ENCODE measurements at regions not wholly inside any gene's neighbourhood (a gene's known extent, or its start where the extent isn't known, plus 50 kb on each side); places are given as distances from the start of the nearest gene placed in this dataset.

- no peaks in the 10 kb centered on the region for H3K4me1 ChIP-seq (ENCODE audit: control insufficient read depth, insufficient read depth, low read length)
- no peak overlapping the region for H4K5ac ChIP-seq (ENCODE audit: low read depth, low read length)
- H3K36me3 ChIP-seq (ENCODE audit: control insufficient read depth, insufficient read depth, low read length): no peaks in the 10 kb centered on the region
- CTCF ChIA-PET: no interaction called here
- H2BK20ac ChIP-seq (ENCODE audit: low read depth, low read length): no peak overlapping the region
- no peaks in the 10 kb centered on the region for H4K20me1 ChIP-seq (ENCODE audit: insufficient read depth, low read length)
- H3K9ac ChIP-seq (ENCODE audit: low read depth, low read length): no peak overlapping the region
- no peak overlapping the region for H4K8ac ChIP-seq (ENCODE audit: low read depth in 2 of 2, low read length in 2 of 2)
- H3K27me3 ChIP-seq (ENCODE audit: control insufficient read depth, insufficient read depth, low read length): no peaks in the 10 kb centered on the region
- no peak overlapping the region for H2BK120ac ChIP-seq (ENCODE audit: low read depth, low read length)
- no peak overlapping the region for H2BK15ac ChIP-seq (ENCODE audit: low read depth, low read length)
- no peak overlapping the region for H3K56ac ChIP-seq (ENCODE audit: extremely low read depth, insufficient read depth, low read length)
- no peak overlapping the region for H3K4me2 ChIP-seq (ENCODE audit: low read depth, low read length)
- no peak overlapping the region for H3K14ac ChIP-seq (replicated peaks; ENCODE audit: low read depth, low read length)
- no peak overlapping the region for H3K4me3 ChIP-seq (ENCODE audit: insufficient read depth, low read depth, low read length)
- H3K9me1 ChIP-seq (ENCODE audit: insufficient read depth, low read length): no peaks in the 10 kb centered on the region
- in situ Hi-C loops (cut with MboI; ENCODE audit: low sequenced_read_pairs): no loop called here
- no peak overlapping the region for H2AFZ ChIP-seq (replicated peaks; ENCODE audit: low read length, poor library complexity)
- no TSS peak for BruUV-seq (replicated peaks)
- H3K18ac ChIP-seq (ENCODE audit: low read depth, low read length): no peak overlapping the region
- H2BK5ac ChIP-seq (ENCODE audit: low read depth, low read length, poor library complexity, severe bottlenecking): no peak overlapping the region
- no peak overlapping the region for H3K4ac ChIP-seq (ENCODE audit: low read depth, low read length)
- ATAC-seq (ENCODE audit: low read depth) (no peak), DNase-seq (no peak)
- H2AK9ac ChIP-seq (replicated peaks; ENCODE audit: low read depth, low read length, poor library complexity): no peak overlapping the region
- H3K23ac ChIP-seq (ENCODE audit: low read depth, low read length): no peak overlapping the region
- POLR2A ChIA-PET (ENCODE audit: unreplicated experiment): no interaction called here
- WGBS, 2 experiments (ENCODE audit: extremely low coverage in 2 of 2, insufficient read length in 1 of 2): no CpG with 5 or more reads among the region's 2 CpGs
- no peaks in the 10 kb centered on the region for H3K79me1 ChIP-seq (ENCODE audit: low read depth in 1 of 2, low read length in 2 of 2)
- no peaks in the 10 kb centered on the region for H3K9me3 ChIP-seq (ENCODE audit: control insufficient read depth, insufficient read depth, low read length)
- no peak for TF ChIP-seq RCOR1 (IDR thresholded peaks at IDR 0.05; ENCODE audit: insufficient replicate concordance, low read length)
- TF ChIP-seq ELK1 (IDR thresholded peaks at IDR 0.05; ENCODE audit: borderline replicate concordance, low read depth, low read length): no peak
- TF ChIP-seq MXI1 (IDR thresholded peaks at IDR 0.05; ENCODE audit: borderline replicate concordance, low read depth, low read length): no peak
- no peak for TF ChIP-seq USF2 (IDR thresholded peaks at IDR 0.05; ENCODE audit: low read depth, low read length)
- TF ChIP-seq RFX5 (IDR thresholded peaks at IDR 0.05; ENCODE audit: low read depth, low read length): no peak
- no peak for TF ChIP-seq CHD1 (IDR thresholded peaks at IDR 0.05; ENCODE audit: low read depth, low read length)
- no peak for TF ChIP-seq SMC3 (IDR thresholded peaks at IDR 0.05; ENCODE audit: low read depth, low read length)
- no peak for TF ChIP-seq MAZ (IDR thresholded peaks at IDR 0.05; ENCODE audit: borderline replicate concordance, low read depth, low read length)
- no peak overlapping the region for H4K91ac ChIP-seq (ENCODE audit: insufficient read depth, low read depth, low read length)
- intact Hi-C loops (cut with micrococcal nuclease): no loop called here
- dilution Hi-C loops (cut with HindIII; ENCODE audit: low sequenced_read_pairs, unreplicated experiment): no loop called here
- no peak overlapping the region for H2AK5ac ChIP-seq (ENCODE audit: low read depth, low read length)
- no peak overlapping the region for H3K27ac ChIP-seq (ENCODE audit: insufficient read depth, low read length)
Observed at GRCh38 chr4:100582146-100582545, 64.3 kb upstream of the EMCN start.

Measured in IMR-90 (cell line).